IMR-90 (cell line): ENCODE measurements at regions not wholly inside any gene's neighbourhood (a gene's known extent, or its start where the extent isn't known, plus 50 kb on each side); places are given as distances from the start of the nearest gene placed in this dataset.

Experiments
- ATAC-seq: fragments of 200-7000 bp; cut with Tn5 transposase; 2 replicates; pipeline ENCODE4 v1.9.1; 2020; ENCODE audit warnings: low read depth, mild to moderate bottlenecking, moderate library complexity
- BruUV-seq: library from RNA; stranded (reverse); fragments of 400-500 nt; replicated peaks from 2 replicates; lab custom pipeline; 2021; lab: Mats Ljungman, UMichigan
- CTCF ChIA-PET: fragments of 300-600 bp; formaldehyde crosslinking; extraction: SDS; loops from one replicate; lab custom pipeline; 2021; ENCODE audit warnings: antibody characterized with exemption; lab: Yijun Ruan, JAX
- POLR2A ChIA-PET: fragments of 300-600 bp; sonication (Branson Sonifier 250); formaldehyde crosslinking; loops from one replicate; lab custom pipeline; 2022; ENCODE audit warnings: antibody characterized with exemption; ENCODE audit not compliant: unreplicated experiment; lab: Charles Lee
- DNase-seq: peaks from one replicate; pipeline ENCODE4 v3.0.0; 2013
- H2AFZ ChIP-seq: replicated peaks from 2 replicates; pipeline ENCODE3; 2013; ENCODE audit warnings: low read length, mild to moderate bottlenecking; ENCODE audit not compliant: poor library complexity
- H2AK5ac ChIP-seq: 2 replicates; pipeline ENCODE4 v1.6.1; 2013; ENCODE audit warnings: low read depth, low read length, inconsistent platforms
- H2AK9ac ChIP-seq: replicated peaks from 2 replicates; pipeline ENCODE3; 2013; ENCODE audit warnings: mild to moderate bottlenecking, low read depth, low read length, moderate library complexity; ENCODE audit not compliant: poor library complexity
- H2BK120ac ChIP-seq: 2 replicates; pipeline ENCODE4 v1.6.1; 2013; ENCODE audit warnings: low read depth, low read length, inconsistent platforms
- H2BK15ac ChIP-seq: 3 replicates; pipeline ENCODE4 v1.6.1; 2013; ENCODE audit warnings: low read depth, low read length, inconsistent platforms
- H2BK20ac ChIP-seq: 2 replicates; pipeline ENCODE4 v1.6.1; 2013; ENCODE audit warnings: low read depth, mild to moderate bottlenecking, inconsistent platforms, low read length, moderate library complexity
- H2BK5ac ChIP-seq: 2 replicates; pipeline ENCODE4 v1.6.1; 2013; ENCODE audit warnings: mild to moderate bottlenecking, low read depth, low read length, inconsistent platforms; ENCODE audit not compliant: poor library complexity, severe bottlenecking
- H3K14ac ChIP-seq: replicated peaks from 2 replicates; pipeline ENCODE4 v1.6.1; 2013; ENCODE audit warnings: low read depth, low read length, inconsistent platforms
- H3K18ac ChIP-seq: 2 replicates; pipeline ENCODE4 v1.6.1; 2013; ENCODE audit warnings: low read depth, low read length, control low read depth
- H3K23ac ChIP-seq: 2 replicates; pipeline ENCODE4 v1.6.1; 2013; ENCODE audit warnings: low read depth, low read length, inconsistent platforms
- H3K27ac ChIP-seq: 2 replicates; pipeline ENCODE4 v1.5.1; 2013; ENCODE audit warnings: mild to moderate bottlenecking, control low read depth, low read length; ENCODE audit not compliant: insufficient read depth
- H3K27me3 ChIP-seq: 2 replicates; pipeline ENCODE4 v1.6.1; 2013; ENCODE audit warnings: low read length; ENCODE audit not compliant: control insufficient read depth, insufficient read depth
- H3K36me3 ChIP-seq: 2 replicates; pipeline ENCODE4 v1.6.1; 2013; ENCODE audit warnings: low read length, mixed read lengths; ENCODE audit not compliant: control insufficient read depth, insufficient read depth
- H3K4ac ChIP-seq: 2 replicates; pipeline ENCODE4 v1.6.1; 2013; ENCODE audit warnings: low read depth, low read length, inconsistent platforms
- H3K4me1 ChIP-seq: 2 replicates; pipeline ENCODE4 v1.6.1; 2013; ENCODE audit warnings: low read length, mixed read lengths; ENCODE audit not compliant: control insufficient read depth, insufficient read depth
- H3K4me2 ChIP-seq: 2 replicates; pipeline ENCODE4 v1.6.1; 2013; ENCODE audit warnings: low read depth, mild to moderate bottlenecking, control low read depth, low read length, moderate library complexity
- H3K4me3 ChIP-seq: 2 replicates; pipeline ENCODE4 v1.5.1; 2013; ENCODE audit warnings: low read depth, mild to moderate bottlenecking, control low read depth, low read length, moderate library complexity; ENCODE audit not compliant: insufficient read depth
- H3K56ac ChIP-seq: 2 replicates; pipeline ENCODE4 v1.6.1; 2013; ENCODE audit warnings: low read length, inconsistent platforms; ENCODE audit not compliant: insufficient read depth; ENCODE audit errors: extremely low read depth
- H3K79me1 ChIP-seq, 2 experiments: 2 replicates each; pipeline ENCODE4 v1.6.1; 2013; ENCODE audit warnings: low read length in 2 of 2, inconsistent platforms in 1 of 2, low read depth in 1 of 2
- H3K9ac ChIP-seq: 2 replicates; pipeline ENCODE4 v1.6.1; 2013; ENCODE audit warnings: low read depth, low read length, control low read depth
- H3K9me1 ChIP-seq: 2 replicates; pipeline ENCODE4 v1.6.1; 2013; ENCODE audit warnings: low read length, inconsistent platforms; ENCODE audit not compliant: insufficient read depth
- H3K9me3 ChIP-seq: 2 replicates; pipeline ENCODE4 v1.6.1; 2013; ENCODE audit warnings: low read length; ENCODE audit not compliant: control insufficient read depth, insufficient read depth
- H4K20me1 ChIP-seq: 2 replicates; pipeline ENCODE4 v1.6.1; 2013; ENCODE audit warnings: low read length, inconsistent platforms; ENCODE audit not compliant: insufficient read depth
- H4K5ac ChIP-seq: 2 replicates; pipeline ENCODE4 v1.6.1; 2013; ENCODE audit warnings: mild to moderate bottlenecking, low read depth, low read length, control low read depth
- H4K8ac ChIP-seq, 2 experiments: 2 replicates each; pipeline ENCODE4 v1.6.1; 2013; ENCODE audit warnings: low read depth in 2 of 2, low read length in 2 of 2, control low read depth in 1 of 2, inconsistent platforms in 1 of 2
- H4K91ac ChIP-seq: 2 replicates; pipeline ENCODE4 v1.6.1; 2013; ENCODE audit warnings: low read depth, low read length, inconsistent platforms; ENCODE audit not compliant: insufficient read depth
- BHLHE40 ChIP-seq: fragments of 150-350 bp; IDR thresholded peaks from 2 replicates; pipeline ENCODE4 v1.6.1; 2016; ENCODE audit warnings: mild to moderate bottlenecking, low read depth, low read length
- POLR2A ChIP-seq: IDR thresholded peaks from 2 replicates; pipeline ENCODE4 v1.6.1; 2012; ENCODE audit warnings: mild to moderate bottlenecking, low read depth, low read length
- RCOR1 ChIP-seq: IDR thresholded peaks from 2 replicates; pipeline ENCODE4 v1.6.1; 2012; ENCODE audit warnings: mild to moderate bottlenecking, low read length, improper control_type of control experiment; ENCODE audit not compliant: insufficient replicate concordance
- USF2 ChIP-seq: fragments of 150-350 bp; IDR thresholded peaks from 2 replicates; pipeline ENCODE4 v1.6.1; 2017; ENCODE audit warnings: mild to moderate bottlenecking, antibody characterized with exemption, low read length, low read depth
- WGBS, 2 experiments: methylation state at CpG; one replicate each; pipeline versions ENCODE4 v1.1.5 to v1.1.7; 2013; ENCODE audit warnings: missing lambda C conversion rate in 2 of 2; ENCODE audit not compliant: insufficient read length in 1 of 2; ENCODE audit errors: extremely low coverage in 2 of 2; 5-methylcytosine and 5-hydroxymethylcytosine counted together
- dilution Hi-C: fragments of 300-500 bp; cut with HindIII; formaldehyde crosslinking; loops from one replicate; pipeline ENCODE4 v1.14.3; 2018; ENCODE audit warnings: low sequenced_read_pairs; ENCODE audit not compliant: unreplicated experiment
- in situ Hi-C: fragments of 300-500 bp; cut with MboI; formaldehyde crosslinking; loops from 3 replicates; pipeline ENCODE4 v1.14.3; 2019; ENCODE audit warnings: low sequenced_read_pairs, inconsistent platforms, mixed read lengths
- intact Hi-C: fragments of 100-400 bp; cut with micrococcal nuclease; formaldehyde crosslinking; loops from 2 replicates; pipeline ENCODE4 v1.10.0; 2022

- Histone ChIP-seq H3K9ac (no peak overlapping the region), H3K27me3 (no peaks in the 10 kb centered on the region), H3K14ac (no peak overlapping the region), H4K91ac (no peak overlapping the region), H3K27ac (no peak overlapping the region), H2BK20ac (no peak overlapping the region), H3K36me3 (no peaks in the 10 kb centered on the region), H3K4me3 (no peak overlapping the region), H3K4me2 (no peak overlapping the region), H3K23ac (no peak overlapping the region), H3K9me3 (no peaks in the 10 kb centered on the region), H2AK5ac (no peak overlapping the region), H4K20me1 (no peaks in the 10 kb centered on the region), H3K56ac (no peak overlapping the region), H3K4ac (no peak overlapping the region), H2AK9ac (no peak overlapping the region), H4K5ac (no peak overlapping the region), H2AFZ (no peak overlapping the region), H2BK5ac (no peak overlapping the region), H2BK120ac (no peak overlapping the region), H3K79me1 (no peaks in the 10 kb centered on the region), H3K18ac (no peak overlapping the region), H2BK15ac (no peak overlapping the region), H4K8ac (no peak overlapping the region), H3K4me1 (no peaks in the 10 kb centered on the region), H3K9me1 (no peaks in the 10 kb centered on the region)
- ChIA-PET POLR2A (no interaction called here), CTCF (no interaction called here)
- intact Hi-C loops (no loop called here), dilution Hi-C loops (no loop called here), in situ Hi-C loops (no loop called here)
- no peak for DNase-seq
- BruUV-seq = no TSS peak
- TF ChIP-seq BHLHE40 = no peak
- no peak for TF ChIP-seq RCOR1
- no peak for TF ChIP-seq USF2
- TF ChIP-seq POLR2A = no peak
- no peak for ATAC-seq
- no CpG with 5 or more reads among the region's 1 CpG for WGBS, 2 experiments
Observed at GRCh38 chr3:28752290-28752689, 403.7 kb upstream of the AZI2 start.
